ENCODE measurements at regions not wholly inside any gene's neighbourhood (a gene's known extent, or its start where the extent isn't known, plus 50 kb on each side); places are given as distances from the start of the nearest gene placed in this dataset.

DNA sequence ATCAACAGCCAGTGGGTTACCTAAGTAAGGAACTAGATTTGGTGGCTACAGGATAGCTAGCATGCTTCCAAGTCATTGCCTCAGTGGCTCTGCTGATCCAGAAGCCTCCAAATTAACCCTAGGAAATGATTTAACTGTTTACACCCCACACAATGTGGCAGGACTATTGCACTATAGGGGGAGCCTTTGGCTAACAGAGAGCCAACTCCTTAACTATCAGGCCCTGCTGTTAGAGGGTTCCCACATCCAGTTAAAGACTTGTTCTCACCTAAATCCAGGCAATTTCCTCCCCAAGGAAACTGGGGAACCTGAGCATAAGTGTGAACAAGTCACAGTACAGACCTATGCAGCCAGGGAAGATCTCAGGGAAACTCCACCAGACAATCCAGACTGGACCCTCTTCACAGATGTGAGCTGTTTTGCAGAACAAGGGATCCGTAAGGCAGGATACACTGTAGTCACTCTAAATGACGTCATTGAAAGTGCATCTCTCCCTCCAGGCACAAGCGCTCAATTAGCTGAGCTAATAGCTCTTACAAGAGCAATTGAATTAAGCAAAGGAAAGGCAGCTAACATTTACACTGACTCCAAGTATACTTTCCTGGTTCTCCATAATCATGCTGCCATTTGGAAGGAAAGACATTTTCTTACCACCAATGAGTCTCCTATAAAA lies 185.3 kb upstream of the SPOCK3 start:
- TF ChIP-seq POLR2AphosphoS5 (IDR thresholded peaks at IDR 0.05; ENCODE audit: low read depth, low read length) (no peak), POLR2A (IDR thresholded peaks at IDR 0.05; ENCODE audit: low read depth, low read length) (no peak), TAF1 (IDR thresholded peaks at IDR 0.05; ENCODE audit: borderline replicate concordance, low read depth, low read length) (no peak)

Data from GM12892 (cell line).